ENCODE measurements at regions not wholly inside any gene's neighbourhood (a gene's known extent, or its start where the extent isn't known, plus 50 kb on each side); places are given as distances from the start of the nearest gene placed in this dataset.

DNA sequence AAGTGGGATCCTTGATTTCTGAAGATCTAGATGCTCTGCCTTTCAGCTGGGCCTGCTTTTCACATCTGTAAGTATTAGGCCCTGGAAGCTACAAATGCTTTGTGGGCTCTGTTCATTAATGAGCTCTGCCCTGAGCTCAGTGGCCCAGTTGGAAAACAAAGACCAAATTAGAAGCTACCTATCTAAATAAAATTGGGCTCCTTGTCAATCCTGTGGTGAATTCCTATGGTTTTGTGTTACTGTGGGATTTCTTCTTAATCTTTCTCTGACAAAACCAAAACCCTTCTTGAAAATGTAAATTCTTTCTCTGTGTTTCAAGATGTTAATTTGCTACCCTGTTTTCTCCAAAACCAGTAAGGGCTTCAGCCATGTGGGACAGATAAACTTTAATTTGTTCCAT lies 219.0 kb upstream of the HS6ST1 start:
- DNase-seq = no peak

DNA sequence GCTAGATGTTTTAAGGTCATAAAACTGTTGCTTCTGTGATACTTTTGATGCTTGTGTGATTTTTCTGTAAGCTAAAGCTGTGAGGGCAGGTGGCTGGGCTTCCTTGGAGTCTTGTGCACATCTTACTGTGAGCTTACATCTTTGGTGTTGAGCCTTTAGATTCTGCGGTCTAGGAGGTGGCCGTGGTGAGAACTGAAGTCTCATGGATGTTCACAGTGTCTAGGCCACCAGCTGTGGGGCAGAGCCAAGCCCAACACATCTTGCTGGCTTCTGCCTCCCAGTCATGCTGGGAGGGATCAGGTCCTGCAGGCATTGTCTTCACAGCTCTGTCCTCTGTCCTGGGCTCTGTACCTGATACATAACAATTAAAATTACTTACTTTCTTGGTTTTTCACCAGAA lies 219.7 kb upstream of the HS6ST1 start:
- no peak for DNase-seq

DNA sequence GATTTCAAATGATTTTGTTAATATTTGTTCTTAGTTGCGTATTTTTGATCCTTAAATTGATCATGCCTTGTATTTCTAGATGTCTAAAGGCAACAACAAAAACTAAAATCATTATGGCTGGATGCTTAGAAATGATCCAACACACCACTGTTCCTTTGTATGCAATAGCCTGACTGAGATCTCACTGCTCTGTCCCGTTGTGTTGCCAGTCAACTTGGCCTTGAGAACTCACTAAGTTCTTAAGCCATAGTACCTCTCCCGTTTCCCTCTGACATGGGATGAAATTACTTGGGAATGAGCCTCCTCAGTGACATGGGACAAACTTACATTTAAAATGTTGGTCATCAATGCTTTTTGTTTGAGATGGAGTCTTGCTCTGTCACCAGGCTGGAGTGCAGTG lies 222.0 kb upstream of the HS6ST1 start:
- DNase-seq = no peak

DNA sequence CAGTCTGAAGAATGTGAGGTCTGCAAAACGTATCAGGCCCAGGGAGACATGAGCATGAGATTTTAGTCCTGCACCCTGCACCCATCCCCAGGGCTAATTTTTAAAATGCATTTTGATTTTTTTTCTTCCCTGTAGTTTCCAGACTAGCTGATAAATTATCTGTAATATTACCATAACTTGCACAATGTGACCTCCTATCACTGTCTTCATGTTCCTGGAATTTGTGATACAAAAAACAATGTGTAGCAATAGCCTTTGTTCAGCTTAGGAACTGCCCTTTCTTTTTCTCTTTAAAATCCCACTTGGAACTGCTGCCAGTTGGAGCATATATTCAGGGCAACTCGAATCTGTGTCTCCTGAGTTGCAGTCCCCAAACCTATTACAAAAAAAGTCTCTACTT lies 222.8 kb upstream of the HS6ST1 start:
- no peak for DNase-seq

DNA sequence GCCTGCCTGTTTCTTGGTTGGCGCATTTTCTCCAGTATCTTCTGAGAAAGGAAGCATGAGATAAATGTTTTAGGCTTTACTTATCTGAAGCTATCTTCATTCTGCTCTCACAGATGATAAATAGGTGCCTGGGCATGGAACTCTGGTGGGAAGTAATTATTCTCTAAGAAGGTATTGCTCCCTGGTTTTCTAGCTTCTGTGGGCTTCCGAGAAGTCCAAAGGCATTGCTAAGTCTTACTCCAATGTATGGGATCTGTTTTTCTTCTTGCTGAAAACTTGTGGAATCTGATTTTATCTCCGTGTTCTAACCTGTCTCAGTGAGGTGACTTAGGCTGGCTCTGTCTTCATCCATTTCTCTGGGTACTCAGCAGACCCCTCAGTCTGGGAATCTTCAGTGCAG lies 224.4 kb upstream of the HS6ST1 start:
- no peak for DNase-seq

DNA sequence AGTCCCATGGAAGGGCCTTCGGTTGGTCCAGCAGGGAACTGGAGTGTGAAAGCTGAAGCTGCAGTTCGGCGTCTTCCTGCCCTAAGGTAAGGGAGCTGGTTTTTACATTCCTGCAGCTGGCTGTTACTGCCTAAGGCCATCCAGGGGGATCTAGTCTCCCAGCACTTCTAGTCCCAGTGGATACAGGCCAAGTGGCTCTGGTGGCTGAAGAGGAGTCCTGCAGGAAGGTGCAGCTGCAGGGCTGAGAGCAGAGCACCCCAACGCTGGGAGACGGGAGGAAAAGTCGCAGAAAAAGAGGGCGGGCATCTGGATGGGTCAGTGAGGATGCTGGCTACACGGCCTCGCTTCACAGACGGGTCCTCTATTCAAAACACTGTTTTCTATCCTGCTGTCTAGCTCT lies 225.0 kb upstream of the HS6ST1 start:
- DNase-seq = no peak

DNA sequence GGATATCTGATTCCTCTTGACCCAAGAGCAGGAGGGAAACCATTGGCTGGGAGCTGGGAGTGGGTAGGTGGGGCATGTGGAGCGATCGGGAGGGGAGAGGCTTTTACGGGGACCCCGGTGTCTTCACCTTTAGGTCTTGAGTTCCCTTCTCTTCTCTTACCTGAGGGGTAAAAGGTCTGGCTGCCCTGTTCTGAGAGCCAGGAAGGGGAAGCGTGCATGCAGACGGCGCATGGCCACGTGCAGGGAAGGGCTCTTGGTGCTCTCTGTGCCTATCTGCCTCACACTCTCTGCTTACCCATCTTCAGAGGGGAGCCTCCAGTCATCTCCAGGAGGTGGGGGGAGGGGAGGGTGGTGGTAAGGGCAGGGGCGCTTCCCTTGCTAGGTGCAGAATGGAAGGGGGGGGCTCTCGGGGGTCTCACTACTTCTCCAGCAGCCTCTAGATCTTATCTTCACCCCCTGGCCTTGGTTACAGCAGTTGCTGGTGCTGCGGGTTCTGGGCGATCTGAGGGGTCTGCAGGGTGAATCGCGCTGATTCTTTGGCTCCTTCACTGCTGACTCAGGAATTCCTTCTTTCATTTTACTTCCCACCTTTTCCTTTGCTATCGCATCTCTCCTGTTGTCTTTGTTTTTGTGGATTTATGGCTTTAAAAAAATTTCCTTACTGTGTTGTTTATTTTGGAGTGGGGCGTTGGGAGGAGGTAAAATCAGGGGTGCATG lies 225.8 kb upstream of the HS6ST1 start:
- no peak for DNase-seq

DNA sequence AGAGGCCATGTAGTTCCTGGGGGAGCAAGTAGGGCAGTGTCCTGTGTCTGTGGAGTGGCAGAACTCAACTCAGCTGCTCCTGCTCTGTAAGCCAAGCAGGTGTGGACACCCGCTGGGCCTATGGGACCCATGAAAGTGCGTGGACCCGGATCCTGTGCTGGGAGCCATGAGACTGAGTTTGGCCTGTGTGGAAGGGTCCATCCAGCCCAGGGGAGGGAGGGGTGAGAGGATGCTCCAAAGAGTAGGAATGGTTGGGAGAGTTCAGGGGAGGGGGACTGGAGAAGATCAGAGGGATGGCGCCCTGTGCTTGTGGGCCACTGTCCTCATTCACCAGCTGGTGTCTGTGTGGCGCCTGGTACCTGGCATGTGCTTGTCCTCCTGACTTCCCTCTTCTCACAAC lies 226.4 kb upstream of the HS6ST1 start:
- DNase-seq = no peak

DNA sequence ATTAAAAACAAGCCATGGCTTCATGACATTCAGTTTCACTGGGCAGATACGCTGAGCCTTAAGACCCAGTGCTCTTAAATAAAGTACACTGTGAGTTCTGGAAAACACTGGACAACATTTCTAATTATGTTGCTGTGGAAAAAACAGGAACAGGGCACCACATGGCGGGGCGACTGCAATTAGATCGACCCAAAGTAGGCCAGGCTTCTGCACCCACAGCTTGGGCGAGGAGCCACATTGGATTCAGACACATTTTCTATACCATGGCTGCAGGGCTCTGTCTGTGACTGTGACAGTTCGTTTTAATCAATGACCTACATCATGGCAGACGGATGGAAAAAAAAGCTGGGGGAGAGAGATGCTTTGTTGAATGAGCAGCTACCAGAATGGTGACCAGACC lies 227.2 kb upstream of the HS6ST1 start:
- no peak for DNase-seq

DNA sequence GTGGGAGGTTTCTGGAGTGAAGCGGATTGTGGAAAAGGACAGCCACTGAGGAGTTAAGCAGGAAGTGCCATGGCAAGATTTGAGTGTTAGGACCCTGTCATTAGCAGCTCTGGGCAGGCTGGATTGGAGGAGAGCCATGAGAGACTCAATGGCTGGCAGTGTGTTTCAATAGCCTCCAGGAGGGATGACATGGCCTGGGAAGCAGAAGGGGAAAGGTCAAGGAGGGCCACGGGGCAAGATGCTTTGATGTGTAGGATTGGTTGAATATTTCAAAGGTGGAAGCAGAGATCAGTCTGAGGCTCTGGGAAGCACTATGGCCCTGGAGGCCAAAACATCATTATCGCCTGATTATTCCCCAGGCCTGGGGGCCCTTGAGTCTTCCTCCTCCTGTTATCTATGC lies 229.0 kb upstream of the HS6ST1 start:
- DNase-seq = no peak

DNA sequence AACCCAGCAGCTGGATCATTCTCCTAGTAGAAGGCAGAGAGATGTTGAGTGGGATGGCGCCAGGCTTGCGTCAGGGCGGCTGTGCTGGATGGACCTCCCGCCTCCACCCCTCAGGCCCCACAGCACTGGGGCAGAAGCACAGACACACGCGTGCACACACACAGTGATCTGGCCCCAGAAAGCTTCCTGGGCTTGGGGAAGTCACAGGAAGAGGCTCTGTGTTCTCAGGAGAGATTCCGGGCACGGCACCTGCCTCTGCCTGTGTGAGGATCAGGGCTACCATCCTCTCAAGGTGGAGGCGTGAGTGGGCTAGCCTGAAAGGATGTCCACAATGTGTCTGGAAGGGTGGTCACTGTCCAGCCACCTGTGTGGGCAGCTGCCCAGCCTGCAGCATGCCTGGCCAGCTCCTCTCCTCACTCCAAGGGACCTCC lies 229.8 kb upstream of the HS6ST1 start:
- DNase-seq = no peak

DNA sequence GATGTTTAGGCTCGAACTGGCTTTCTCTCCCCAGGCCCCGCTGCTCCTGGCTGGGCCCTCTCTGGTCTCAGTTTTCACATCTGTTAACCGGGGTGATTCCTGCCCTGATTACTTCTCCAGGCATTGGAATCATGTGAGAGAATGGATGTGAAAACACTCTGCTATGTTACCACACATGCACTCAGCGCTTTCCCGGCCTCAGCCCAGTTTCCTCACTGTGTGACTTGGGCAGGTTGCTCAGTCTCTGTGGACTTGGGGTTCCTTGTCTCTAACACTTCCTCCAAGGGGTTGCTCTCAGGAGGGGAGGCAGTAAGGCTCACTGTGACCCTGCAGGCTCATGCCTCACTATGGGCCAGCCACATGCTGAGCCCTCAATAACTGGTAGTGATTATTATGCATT lies 230.4 kb upstream of the HS6ST1 start:
- no peak for DNase-seq

DNA sequence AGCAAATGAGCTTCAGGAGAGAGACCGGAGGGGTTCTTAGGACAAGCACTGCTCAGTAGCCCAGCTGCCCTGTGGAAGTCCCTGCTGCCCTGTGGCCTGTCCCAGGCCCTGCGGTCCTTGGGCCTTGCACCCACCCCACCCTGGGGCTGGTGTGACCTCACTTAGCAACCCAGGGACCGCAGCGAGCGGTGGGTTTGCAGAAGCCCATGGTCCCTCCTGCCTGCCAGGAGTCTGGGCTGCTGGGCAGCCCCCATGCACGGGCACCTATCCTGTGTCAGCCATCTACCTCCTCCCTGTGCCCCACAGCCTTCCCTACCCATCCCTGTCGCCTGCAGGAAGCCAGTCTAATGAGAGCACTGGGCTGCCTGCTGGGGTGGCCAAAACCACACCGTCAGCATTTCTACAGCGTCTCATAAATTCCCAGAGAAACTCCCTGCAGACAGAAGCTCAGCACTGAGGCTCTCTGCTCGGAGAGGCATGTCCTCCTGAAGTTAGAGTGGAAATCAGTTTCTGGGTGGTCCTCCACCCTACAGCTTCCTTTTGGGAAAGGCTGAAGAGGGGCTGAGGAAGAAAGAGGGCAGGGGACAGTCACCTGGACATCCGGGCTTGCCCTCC lies 231.1 kb upstream of the HS6ST1 start:
- DNase-seq = no peak

DNA sequence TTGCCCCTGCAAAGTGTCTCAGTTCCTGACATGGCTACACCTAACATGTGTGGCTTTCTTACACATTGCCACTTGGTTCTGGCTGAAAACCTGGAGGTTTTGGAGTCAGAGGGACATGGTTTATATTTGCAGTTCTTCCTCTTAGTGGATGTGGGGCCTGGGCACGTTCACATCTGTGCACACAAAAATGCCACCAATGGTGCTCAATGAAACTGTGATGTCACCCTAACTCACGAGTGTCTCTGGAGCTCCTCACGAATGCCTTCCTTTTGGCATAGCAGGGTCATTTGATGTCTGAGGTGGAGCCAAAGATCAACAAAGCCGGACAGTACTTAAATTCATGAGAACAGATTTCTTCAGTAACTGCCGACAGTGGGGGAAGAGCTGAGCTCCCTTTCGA lies 231.7 kb upstream of the HS6ST1 start:
- no peak for DNase-seq

DNA sequence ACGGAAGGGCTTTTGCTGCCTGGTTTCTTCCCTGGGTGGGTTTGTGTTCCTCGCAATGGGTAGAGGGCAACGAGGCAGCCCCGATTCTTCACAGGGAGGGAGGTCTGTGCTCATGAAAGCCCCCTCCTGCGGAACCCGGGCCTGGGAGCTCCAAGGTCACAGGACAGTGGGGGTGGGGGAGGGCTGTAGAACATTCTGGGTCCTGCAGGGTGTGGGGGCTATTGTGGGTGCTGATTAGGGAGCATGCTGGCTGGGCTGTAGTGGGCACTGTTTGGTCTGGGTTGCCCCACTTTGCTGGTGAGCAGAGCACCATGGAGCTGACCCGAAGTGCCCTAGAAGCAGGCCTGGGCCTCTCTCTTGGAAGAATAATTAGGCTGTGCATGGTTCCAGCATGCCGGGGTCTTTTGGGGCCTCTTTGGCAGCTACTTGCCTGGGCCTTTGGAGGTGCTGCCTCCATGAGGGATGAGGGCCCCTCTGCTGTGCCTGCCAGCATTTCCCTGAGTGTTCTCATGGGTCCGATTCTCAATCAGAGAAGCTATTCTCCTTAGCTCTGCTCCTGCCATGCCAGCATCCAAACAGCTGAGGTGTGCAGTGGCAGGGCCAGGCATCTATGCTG lies 232.2 kb upstream of the HS6ST1 start:
- DNase-seq = no peak

DNA sequence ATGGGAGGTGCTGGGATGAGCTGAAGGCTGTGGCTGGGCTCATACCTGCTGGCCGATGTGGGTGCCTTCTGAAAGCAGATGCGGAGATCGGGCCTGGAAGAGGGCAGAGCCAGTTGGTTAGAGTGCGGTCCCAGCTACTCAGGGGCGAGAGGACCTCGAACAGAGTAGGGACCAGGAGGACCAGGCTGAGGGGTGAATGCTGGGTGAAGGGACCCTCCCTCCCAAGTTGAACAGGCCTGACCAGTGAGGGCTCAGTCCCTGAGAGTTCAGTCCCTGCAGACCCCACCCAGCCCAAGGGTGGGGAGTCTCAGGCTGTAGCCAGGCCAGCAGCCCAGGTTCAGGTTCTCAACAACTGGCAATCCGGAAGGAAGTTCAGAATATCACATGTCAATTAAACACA lies 232.8 kb upstream of the HS6ST1 start:
- no peak for DNase-seq

DNA sequence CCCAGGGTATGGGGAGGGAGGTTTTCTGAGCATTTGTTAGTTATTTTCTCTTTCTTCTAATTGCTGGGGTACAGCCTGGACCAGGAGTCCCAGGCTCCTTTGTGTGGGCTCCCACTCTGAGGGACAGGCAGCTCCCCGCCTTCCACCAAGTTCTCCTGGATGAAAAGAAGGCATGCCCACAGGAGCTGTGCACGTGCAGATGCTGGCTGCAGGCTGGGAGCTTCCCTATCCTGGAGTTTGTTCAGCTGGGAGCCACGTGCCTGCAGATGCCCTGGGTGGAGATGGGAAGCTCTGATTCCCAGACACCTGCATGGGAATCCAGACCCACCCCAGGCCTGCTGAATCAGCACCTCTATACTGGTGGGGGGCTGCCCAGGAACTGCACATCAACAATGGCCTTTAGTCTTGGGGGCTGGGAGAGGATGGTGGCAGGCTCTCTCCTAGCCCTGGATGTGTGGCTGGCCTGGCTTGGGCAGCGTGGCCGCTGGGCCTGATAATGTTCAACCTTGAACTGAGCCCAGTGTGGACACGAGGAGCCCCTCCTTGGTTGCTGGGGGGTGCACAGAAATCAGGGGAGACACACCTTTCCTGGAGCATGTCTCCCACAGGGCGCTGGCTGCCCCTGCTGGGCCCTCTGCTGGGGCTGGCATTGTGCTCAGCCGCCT lies 233.6 kb upstream of the HS6ST1 start:
- DNase-seq = no peak

DNA sequence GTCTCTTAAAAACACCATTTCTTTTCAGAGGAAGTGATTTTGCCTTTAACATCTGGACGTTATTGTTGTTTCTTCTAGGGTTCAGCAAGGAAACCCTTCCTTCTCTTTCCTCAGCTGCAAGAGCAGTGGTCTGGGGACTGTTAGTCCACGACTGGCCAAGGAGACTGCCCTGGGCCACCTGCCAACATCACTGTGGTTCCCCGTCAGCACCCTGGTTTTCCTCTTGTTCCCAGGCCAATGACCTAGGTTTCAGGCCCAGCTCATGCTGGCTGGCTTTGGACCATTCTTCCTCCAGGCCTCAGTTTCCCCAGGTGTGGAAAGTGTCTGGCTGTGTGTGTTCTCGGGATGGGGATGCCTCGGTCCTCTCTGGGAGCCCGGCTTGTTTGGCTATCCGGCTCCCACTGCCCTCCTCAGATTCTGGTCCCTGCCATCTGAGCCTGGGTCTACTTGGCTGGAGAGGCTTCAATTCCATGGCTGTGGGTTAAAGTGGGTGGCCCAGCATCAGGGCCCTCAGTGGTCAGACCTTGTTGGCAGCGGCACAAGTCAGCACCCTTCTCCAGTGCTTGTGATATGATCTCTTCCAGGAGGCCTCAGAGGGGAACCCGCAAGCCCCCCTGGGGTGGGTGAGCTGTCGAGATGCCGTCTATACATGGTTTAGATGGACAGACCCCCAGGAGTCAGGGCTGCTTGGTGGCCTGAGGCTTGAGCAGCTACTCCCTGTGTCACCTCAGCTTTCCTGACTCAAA lies 234.3 kb upstream of the HS6ST1 start:
- DNase-seq = no peak

DNA sequence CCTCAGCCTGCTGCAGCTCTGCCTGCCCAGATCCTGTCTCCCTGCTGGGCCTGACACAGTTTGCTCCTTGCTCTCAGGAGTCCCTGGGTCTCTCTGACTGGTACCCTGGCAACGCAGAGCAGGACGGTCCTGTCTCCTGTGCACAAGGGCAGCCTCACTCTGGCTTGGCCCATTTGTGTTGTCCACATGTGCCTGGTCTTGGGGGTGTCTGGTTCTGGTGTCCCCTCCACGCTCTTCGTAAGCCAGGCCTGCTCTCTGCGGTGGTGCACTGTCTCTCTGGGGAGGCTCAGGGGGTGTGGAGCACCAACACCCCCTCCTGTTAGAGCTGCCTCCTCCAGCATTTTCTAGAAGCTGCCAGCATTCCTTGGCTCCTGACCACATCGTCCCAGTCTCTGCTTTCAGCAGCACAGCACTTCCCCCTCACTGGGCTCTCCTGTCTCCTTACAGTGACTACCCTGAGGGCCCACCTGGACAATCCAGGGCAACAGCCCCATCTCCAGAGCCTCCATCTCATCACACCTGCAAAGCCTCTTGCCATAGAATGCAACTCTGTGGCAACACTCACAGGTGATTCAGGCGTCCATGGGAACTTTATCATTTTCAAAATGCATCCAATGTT lies 235.6 kb upstream of the HS6ST1 start:
- DNase-seq = no peak

DNA sequence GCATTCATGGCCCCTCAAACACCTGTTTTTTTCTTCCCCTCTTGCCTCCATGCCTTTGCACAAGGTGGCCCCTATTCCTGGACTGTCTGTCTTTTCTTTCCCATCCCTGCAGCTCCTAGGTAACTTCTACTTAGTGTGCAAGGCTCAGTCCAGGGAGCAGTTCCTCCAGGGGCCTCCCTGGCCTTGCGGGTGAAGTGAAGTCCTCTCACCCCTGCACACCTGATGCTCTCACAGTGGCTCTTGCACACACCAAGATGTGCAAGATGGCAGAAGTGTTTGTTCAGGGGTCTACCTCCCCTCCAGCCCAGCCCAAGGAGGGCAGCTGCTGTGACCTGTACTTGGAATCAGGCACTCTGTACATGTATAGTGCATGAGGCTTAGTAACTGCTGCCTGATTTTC lies 236.8 kb upstream of the HS6ST1 start:
- no peak for DNase-seq

DNA sequence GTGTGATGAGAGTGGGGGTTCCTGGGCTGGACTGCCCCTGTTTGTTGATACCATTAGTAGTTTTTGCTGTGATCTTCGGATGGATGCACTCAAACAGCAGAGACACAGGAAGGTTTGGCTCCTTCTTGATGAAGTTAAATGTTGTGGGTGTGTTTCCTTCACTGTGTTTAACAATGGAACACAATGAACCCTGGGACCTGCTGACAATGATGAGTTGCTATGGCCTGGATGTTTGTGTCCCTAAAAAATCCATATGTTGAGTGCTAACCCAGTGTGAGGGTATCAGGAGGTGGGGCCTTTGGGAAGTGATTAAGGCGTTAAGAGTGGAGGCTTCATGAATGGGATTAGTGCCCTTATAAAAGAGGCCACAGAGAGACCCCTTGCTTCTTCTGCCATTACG lies 237.4 kb upstream of the HS6ST1 start:
- no peak for DNase-seq

DNA sequence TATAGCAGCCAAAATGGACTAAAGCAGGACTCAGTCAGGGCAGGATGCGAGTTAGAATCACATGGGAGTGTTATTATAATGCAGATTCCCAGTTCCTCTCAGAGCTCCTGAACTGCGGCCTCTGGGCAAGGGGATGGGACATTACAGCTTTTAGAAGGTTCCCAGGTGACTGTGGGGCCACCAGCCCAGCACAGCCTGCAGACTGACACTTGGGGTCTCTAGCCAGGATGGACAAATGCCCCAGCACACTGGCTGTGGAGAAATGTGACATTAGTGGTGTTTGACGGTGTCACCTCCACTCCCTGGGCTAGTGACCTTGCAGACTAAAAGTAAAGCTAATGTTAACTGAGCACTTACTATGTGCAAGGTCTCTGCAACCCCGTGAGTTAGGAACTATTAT lies 238.0 kb upstream of the HS6ST1 start:
- no peak for DNase-seq

DNA sequence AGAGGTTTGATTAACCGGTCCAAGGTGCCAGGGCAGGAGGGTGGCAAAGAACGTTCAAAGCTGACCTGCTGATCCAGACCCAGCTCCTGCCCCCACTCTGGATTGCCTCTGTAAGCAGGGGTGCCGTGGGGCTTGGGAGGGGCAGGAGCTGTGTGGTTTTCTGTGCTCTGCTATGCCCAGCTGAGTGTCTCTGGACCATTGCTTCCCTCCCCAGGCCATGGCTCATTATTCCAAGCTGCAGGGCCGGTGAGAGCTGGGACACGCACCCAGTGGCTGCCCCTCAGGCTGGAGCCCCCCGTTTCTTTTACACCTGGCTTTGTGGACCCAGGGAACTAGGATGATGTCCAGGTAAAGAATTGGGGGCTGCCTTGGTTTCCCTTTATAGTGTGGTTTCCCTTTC lies 238.4 kb upstream of the HS6ST1 start:
- no peak for DNase-seq

Data from stimulated activated CD4-positive, alpha-beta T cell treated with anti-CD3 and anti-CD28 coated beads, Interleukin-4, amount 100 ng/mL, for 4 hours (primary cell).